ENCODE measurements at regions not wholly inside any gene's neighbourhood (a gene's known extent, or its start where the extent isn't known, plus 50 kb on each side); places are given as distances from the start of the nearest gene placed in this dataset.

GRCh38 chr6:19988555-19988954 is 151.4 kb downstream of the ID4 start:
- Histone ChIP-seq H4K91ac (replicated peaks; ENCODE audit: insufficient read length, low read length) (no peak overlapping the region), H2BK5ac (ENCODE audit: low read depth, low read length) (no peak overlapping the region), H3K4me3 (ENCODE audit: extremely low read depth in 1 of 4, insufficient read depth in 2 of 4, low read depth in 3 of 4, low read length in 4 of 4) (no peak overlapping the region), H3K36me3 (ENCODE audit: control insufficient read depth in 2 of 4, insufficient read depth in 4 of 4, low read length in 3 of 4) (no peaks in the 10 kb centered on the region), H3K4me2 (ENCODE audit: insufficient read depth in 1 of 2, low read depth in 2 of 2, low read length in 2 of 2) (no peak overlapping the region), H3K9me3 (ENCODE audit: insufficient read depth in 2 of 2, low read depth in 1 of 2, low read length in 1 of 2) (no peaks in the 10 kb centered on the region), H2BK120ac (replicated peaks; ENCODE audit: low read depth, low read length) (no peak overlapping the region), H3K4me1 (replicated peaks in 1 of 4; ENCODE audit: control insufficient read depth in 3 of 4, insufficient read depth in 4 of 4, low read length in 3 of 4) (peaks cover 0 to under 1% (median 0%) of the 10 kb centered on the region in 4 experiments; a peak in 1 of 7 replicates), H4K5ac (ENCODE audit: insufficient read length, low read depth, low read length) (no peak overlapping the region), H3K18ac (ENCODE audit: extremely low read depth, low read length) (no peak overlapping the region), H4K8ac (ENCODE audit: extremely low read depth, insufficient read depth, low read length) (no peak overlapping the region), H3K4ac (replicated peaks; ENCODE audit: insufficient read length, low read depth, low read length) (no peak overlapping the region), H2BK15ac (ENCODE audit: low read length) (no peak overlapping the region), H3K14ac (ENCODE audit: insufficient read length) (no peak overlapping the region), H2AFZ (ENCODE audit: low read length) (no peak overlapping the region), H2BK20ac (ENCODE audit: low read length) (no peak overlapping the region), H3K27ac (ENCODE audit: low read depth, low read length) (no peak overlapping the region), H3K79me1 (ENCODE audit: low read depth, low read length) (no peaks in the 10 kb centered on the region), H3K23ac (ENCODE audit: insufficient read length) (no peak overlapping the region), H2BK12ac (ENCODE audit: low read depth, low read length) (no peak overlapping the region), H3K79me2 (ENCODE audit: control insufficient read depth in 1 of 2, insufficient read depth in 2 of 2, low read length in 2 of 2) (no peaks in the 10 kb centered on the region), H4K20me1 (replicated peaks in 1 of 2; ENCODE audit: control insufficient read depth in 1 of 2, insufficient read depth in 2 of 2, low read length in 2 of 2) (no peaks in the 10 kb centered on the region), H3K9ac (replicated peaks in 1 of 4; ENCODE audit: extremely low read depth in 1 of 4, low read depth in 3 of 4, low read length in 3 of 4) (no peak overlapping the region), H3K23me2 (ENCODE audit: low read depth, low read length) (no peaks in the 10 kb centered on the region), H3K27me3 (replicated peaks in 1 of 4; ENCODE audit: control insufficient read depth in 3 of 4, extremely low read depth in 1 of 4, insufficient read depth in 3 of 4, low read length in 3 of 4) (no peaks in the 10 kb centered on the region), H2AK5ac (ENCODE audit: low read depth, low read length) (no peak overlapping the region), H3K56ac (replicated peaks; ENCODE audit: insufficient read length, low read depth, low read length) (no peak overlapping the region)
- WGBS, 2 experiments (ENCODE audit: extremely low coverage in 1 of 2, insufficient coverage in 1 of 2, insufficient read length in 1 of 2, insufficient replicate concordance in 2 of 2, low coverage in 1 of 2, low lambda C conversion rate in 2 of 2, missing lambda C conversion rate in 1 of 2) = 35% methylated on average over 3 of the region's 3 CpGs; no CpG with 5 or more reads in 1 of the 2 experiments
- peak; percentile 58 for FAIRE-seq
- CTCF ChIA-PET (ENCODE audit: partially characterized antibody) = interaction anchor here (0.7 kb wide), 1 partner anchor 73 kb away, joined by 3 read pairs; no protein-coding TSS in a partner anchor
- POLR2A ChIA-PET (ENCODE audit: partially characterized antibody) = no interaction called here
- no peak for DNase-seq (ENCODE audit: low read depth in 1 of 2, low spot score in 2 of 2)
- TF ChIP-seq SUZ12 (IDR thresholded peaks at IDR 0.05; ENCODE audit: low read length) = no peak
- no peak for TF ChIP-seq EGR1 (IDR thresholded peaks at IDR 0.05; ENCODE audit: borderline replicate concordance, low read depth, low read length)
- TF ChIP-seq RAD21 (IDR thresholded peaks at IDR 0.05 in 1 of 2, conservative IDR thresholded peaks at IDR 0.05 in 1 of 2; ENCODE audit: low read depth in 2 of 2, low read length in 2 of 2) = no peak
- TF ChIP-seq JUND (IDR thresholded peaks at IDR 0.05; ENCODE audit: low read length) = no peak
- TF ChIP-seq E2F6 (IDR thresholded peaks at IDR 0.05) = no peak
- no peak for TF ChIP-seq BACH1 (IDR thresholded peaks at IDR 0.05; ENCODE audit: low read length)
- no peak for TF ChIP-seq BCL11A (IDR thresholded peaks at IDR 0.05; ENCODE audit: low read depth in 2 of 2, low read length in 2 of 2)
- TF ChIP-seq NANOG (IDR thresholded peaks at IDR 0.05; ENCODE audit: insufficient read depth, low read depth, low read length, poor library complexity, severe bottlenecking) = no peak
- TF ChIP-seq SIN3A (conservative IDR thresholded peaks at IDR 0.05 in 1 of 2, IDR thresholded peaks at IDR 0.05 in 1 of 2; ENCODE audit: low read depth in 1 of 2, low read length in 2 of 2) = no peak
- TF ChIP-seq POLR2A (IDR thresholded peaks at IDR 0.05; ENCODE audit: control extremely low read depth in 1 of 2, low read depth in 2 of 2, low read length in 2 of 2) = no peak
- no peak for TF ChIP-seq FOSL1 (IDR thresholded peaks at IDR 0.05; ENCODE audit: insufficient read depth, low read depth, low read length)
- TF ChIP-seq KDM1A (IDR thresholded peaks at IDR 0.05; ENCODE audit: borderline replicate concordance, low read length) = no peak
- TF ChIP-seq JUN (IDR thresholded peaks at IDR 0.05; ENCODE audit: low read depth, low read length) = no peak
- no peak for TF ChIP-seq MAFK (IDR thresholded peaks at IDR 0.05; ENCODE audit: low read depth, low read length)
- no peak for TF ChIP-seq TAF1 (IDR thresholded peaks at IDR 0.05; ENCODE audit: low read depth, low read length)

Measured in H1 (cell line).